ENCODE measurements at regions not wholly inside any gene's neighbourhood (a gene's known extent, or its start where the extent isn't known, plus 50 kb on each side); places are given as distances from the start of the nearest gene placed in this dataset.

GRCh38 chr1:25112400-25112799 is 119.9 kb downstream of the SYF2 start:
- Histone ChIP-seq H3K4me1 (ENCODE audit: control insufficient read depth in 1 of 2, insufficient read depth in 2 of 2, low read length in 2 of 2) (no peaks in the 10 kb centered on the region), H3K27me3 (ENCODE audit: low read depth, low read length) (no peaks in the 10 kb centered on the region), H3K27ac (ENCODE audit: low read length) (no peak overlapping the region), H3K36me3 (ENCODE audit: control insufficient read depth in 1 of 2, insufficient read depth in 2 of 2, low read length in 2 of 2) (no peaks in the 10 kb centered on the region), H3K4me3 (ENCODE audit: low read depth in 1 of 2, low read length in 2 of 2) (no peak overlapping the region), H3K9me3 (ENCODE audit: control insufficient read depth in 1 of 2, low read length in 2 of 2) (peaks cover 0 to 15% of the 10 kb centered on the region in 2 donors)

GRCh38 chr1:25111706-25112105 is 120.6 kb downstream of the SYF2 start:
- Histone ChIP-seq H3K36me3 (ENCODE audit: control insufficient read depth in 1 of 2, insufficient read depth in 2 of 2, low read length in 2 of 2) (no peaks in the 10 kb centered on the region), H3K27ac (ENCODE audit: low read length) (no peak overlapping the region), H3K4me1 (ENCODE audit: control insufficient read depth in 1 of 2, insufficient read depth in 2 of 2, low read length in 2 of 2) (no peaks in the 10 kb centered on the region), H3K27me3 (ENCODE audit: low read depth, low read length) (no peaks in the 10 kb centered on the region), H3K4me3 (ENCODE audit: low read depth in 1 of 2, low read length in 2 of 2) (no peak overlapping the region), H3K9me3 (ENCODE audit: control insufficient read depth in 1 of 2, low read length in 2 of 2) (peaks cover 0 to 11% of the 10 kb centered on the region in 2 donors)

- H3K9me3 ChIP-seq (ENCODE audit: control insufficient read depth in 1 of 2, low read length in 2 of 2) = peaks cover 0 to 11% of the 10 kb centered on the region in 2 donors
- H3K4me3 ChIP-seq (ENCODE audit: low read depth in 1 of 2, low read length in 2 of 2) = no peak overlapping the region
- no peaks in the 10 kb centered on the region for H3K36me3 ChIP-seq (ENCODE audit: control insufficient read depth in 1 of 2, insufficient read depth in 2 of 2, low read length in 2 of 2)
- no peak overlapping the region for H3K27ac ChIP-seq (ENCODE audit: low read length)
- H3K27me3 ChIP-seq (ENCODE audit: low read depth, low read length) = no peaks in the 10 kb centered on the region
- H3K4me1 ChIP-seq (ENCODE audit: control insufficient read depth in 1 of 2, insufficient read depth in 2 of 2, low read length in 2 of 2) = no peaks in the 10 kb centered on the region
Observed at GRCh38 chr1:25110485-25110884, 121.8 kb downstream of the SYF2 start.

GRCh38 chr1:25110036-25110435 is 122.3 kb downstream of the SYF2 start:
- Histone ChIP-seq H3K4me3 (ENCODE audit: low read depth in 1 of 2, low read length in 2 of 2) (no peak overlapping the region), H3K27ac (ENCODE audit: low read length) (no peak overlapping the region), H3K4me1 (ENCODE audit: control insufficient read depth in 1 of 2, insufficient read depth in 2 of 2, low read length in 2 of 2) (no peaks in the 10 kb centered on the region), H3K27me3 (ENCODE audit: low read depth, low read length) (no peaks in the 10 kb centered on the region), H3K9me3 (ENCODE audit: control insufficient read depth in 1 of 2, low read length in 2 of 2) (peaks cover 0 to 11% of the 10 kb centered on the region in 2 donors), H3K36me3 (ENCODE audit: control insufficient read depth in 1 of 2, insufficient read depth in 2 of 2, low read length in 2 of 2) (no peaks in the 10 kb centered on the region)

- no peaks in the 10 kb centered on the region for H3K27me3 ChIP-seq (ENCODE audit: low read depth, low read length)
Observed at GRCh38 chr1:25109531-25109951, 122.8 kb downstream of the SYF2 start.

GRCh38 chr1:25107643-25108010 is 124.7 kb downstream of the SYF2 start:
- Histone ChIP-seq H3K36me3 (ENCODE audit: control insufficient read depth in 1 of 2, insufficient read depth in 2 of 2, low read length in 2 of 2) (no peaks in the 10 kb centered on the region), H3K27ac (ENCODE audit: low read length) (no peak overlapping the region), H3K9me3 (ENCODE audit: control insufficient read depth in 1 of 2, low read length in 2 of 2) (peaks cover 0 to 11% of the 10 kb centered on the region in 2 donors), H3K27me3 (ENCODE audit: low read depth, low read length) (no peaks in the 10 kb centered on the region), H3K4me3 (ENCODE audit: low read depth in 1 of 2, low read length in 2 of 2) (no peak overlapping the region), H3K4me1 (ENCODE audit: control insufficient read depth in 1 of 2, insufficient read depth in 2 of 2, low read length in 2 of 2) (no peaks in the 10 kb centered on the region)

More at GRCh38 chr1:25109531-25109951, 122.8 kb downstream of the SYF2 start:
- Histone ChIP-seq H3K4me1 (ENCODE audit: control insufficient read depth in 1 of 2, insufficient read depth in 2 of 2, low read length in 2 of 2) (no peaks in the 10 kb centered on the region), H3K27ac (ENCODE audit: low read length) (no peak overlapping the region), H3K9me3 (ENCODE audit: control insufficient read depth in 1 of 2, low read length in 2 of 2) (peaks cover 0 to 11% of the 10 kb centered on the region in 2 donors), H3K4me3 (ENCODE audit: low read depth in 1 of 2, low read length in 2 of 2) (no peak overlapping the region), H3K36me3 (ENCODE audit: control insufficient read depth in 1 of 2, insufficient read depth in 2 of 2, low read length in 2 of 2) (no peaks in the 10 kb centered on the region)

- no peaks in the 10 kb centered on the region for H3K36me3 ChIP-seq (ENCODE audit: control insufficient read depth in 1 of 2, insufficient read depth in 2 of 2, low read length in 2 of 2)
- H3K4me1 ChIP-seq (ENCODE audit: control insufficient read depth in 1 of 2, insufficient read depth in 2 of 2, low read length in 2 of 2) = no peaks in the 10 kb centered on the region
- no peak overlapping the region for H3K4me3 ChIP-seq (ENCODE audit: low read depth in 1 of 2, low read length in 2 of 2)
- peaks cover 0 to 11% of the 10 kb centered on the region in 2 donors for H3K9me3 ChIP-seq (ENCODE audit: control insufficient read depth in 1 of 2, low read length in 2 of 2)
- no peaks in the 10 kb centered on the region for H3K27me3 ChIP-seq (ENCODE audit: low read depth, low read length)
- H3K27ac ChIP-seq (ENCODE audit: low read length) = no peak overlapping the region
Observed at GRCh38 chr1:25106976-25107642, 125.2 kb downstream of the SYF2 start.

GRCh38 chr1:25106352-25106751 is 126.0 kb downstream of the SYF2 start:
- no peak overlapping the region for H3K27ac ChIP-seq (ENCODE audit: low read length)
- H3K4me3 ChIP-seq (ENCODE audit: low read depth in 1 of 2, low read length in 2 of 2) = no peak overlapping the region
- H3K9me3 ChIP-seq (ENCODE audit: control insufficient read depth in 1 of 2, low read length in 2 of 2) = peaks cover 0 to 11% of the 10 kb centered on the region in 2 donors
- no peaks in the 10 kb centered on the region for H3K27me3 ChIP-seq (ENCODE audit: low read depth, low read length)
- no peaks in the 10 kb centered on the region for H3K4me1 ChIP-seq (ENCODE audit: control insufficient read depth in 1 of 2, insufficient read depth in 2 of 2, low read length in 2 of 2)
- H3K36me3 ChIP-seq (ENCODE audit: control insufficient read depth in 1 of 2, insufficient read depth in 2 of 2, low read length in 2 of 2) = no peaks in the 10 kb centered on the region

GRCh38 chr1:25105836-25106235 is 126.5 kb downstream of the SYF2 start:
- no peaks in the 10 kb centered on the region for H3K27me3 ChIP-seq (ENCODE audit: low read depth, low read length)

GRCh38 chr1:25104932-25105561 is 127.3 kb downstream of the SYF2 start:
- H3K4me1 ChIP-seq (ENCODE audit: control insufficient read depth in 1 of 2, insufficient read depth in 2 of 2, low read length in 2 of 2) = no peaks in the 10 kb centered on the region
- no peak overlapping the region for H3K27ac ChIP-seq (ENCODE audit: low read length)
- H3K4me3 ChIP-seq (ENCODE audit: low read depth in 1 of 2, low read length in 2 of 2) = no peak overlapping the region
- peaks cover 0 to 11% of the 10 kb centered on the region in 2 donors for H3K9me3 ChIP-seq (ENCODE audit: control insufficient read depth in 1 of 2, low read length in 2 of 2)
- no peaks in the 10 kb centered on the region for H3K36me3 ChIP-seq (ENCODE audit: control insufficient read depth in 1 of 2, insufficient read depth in 2 of 2, low read length in 2 of 2)
- H3K27me3 ChIP-seq (ENCODE audit: low read depth, low read length) = no peaks in the 10 kb centered on the region

More at GRCh38 chr1:25105836-25106235, 126.5 kb downstream of the SYF2 start:
- H3K27ac ChIP-seq (ENCODE audit: low read length) = no peak overlapping the region
- peaks cover 0 to 11% of the 10 kb centered on the region in 2 donors for H3K9me3 ChIP-seq (ENCODE audit: control insufficient read depth in 1 of 2, low read length in 2 of 2)
- H3K36me3 ChIP-seq (ENCODE audit: control insufficient read depth in 1 of 2, insufficient read depth in 2 of 2, low read length in 2 of 2) = no peaks in the 10 kb centered on the region
- no peaks in the 10 kb centered on the region for H3K4me1 ChIP-seq (ENCODE audit: control insufficient read depth in 1 of 2, insufficient read depth in 2 of 2, low read length in 2 of 2)
- H3K4me3 ChIP-seq (ENCODE audit: low read depth in 1 of 2, low read length in 2 of 2) = no peak overlapping the region

GRCh38 chr1:25103164-25103795 is 129.0 kb downstream of the SYF2 start:
- no peak overlapping the region for H3K4me3 ChIP-seq (ENCODE audit: low read depth in 1 of 2, low read length in 2 of 2)
- no peaks in the 10 kb centered on the region for H3K27me3 ChIP-seq (ENCODE audit: low read depth, low read length)
- no peak overlapping the region for H3K27ac ChIP-seq (ENCODE audit: low read length)
- no peaks in the 10 kb centered on the region for H3K4me1 ChIP-seq (ENCODE audit: control insufficient read depth in 1 of 2, insufficient read depth in 2 of 2, low read length in 2 of 2)
- H3K9me3 ChIP-seq (ENCODE audit: control insufficient read depth in 1 of 2, low read length in 2 of 2) = no peaks in the 10 kb centered on the region
- H3K36me3 ChIP-seq (ENCODE audit: control insufficient read depth in 1 of 2, insufficient read depth in 2 of 2, low read length in 2 of 2) = no peaks in the 10 kb centered on the region

Data from muscle layer of duodenum (tissue), 2 donors.